Muscle layer of duodenum (tissue), 2 donors: ENCODE measurements at regions not wholly inside any gene's neighbourhood (a gene's known extent, or its start where the extent isn't known, plus 50 kb on each side); places are given as distances from the start of the nearest gene placed in this dataset.

Source experiments
- H3K27ac ChIP-seq: one replicate; pipeline ENCODE4 v1.7.0; 2013; ENCODE audit warnings: mild to moderate bottlenecking, low read length
- H3K27me3 ChIP-seq: one replicate; pipeline ENCODE4 v1.7.0; 2013; ENCODE audit warnings: low read depth, mild to moderate bottlenecking, control low read depth, low read length
- H3K36me3 ChIP-seq, 2 donors: one replicate each; pipeline ENCODE4 v1.7.0; 2013; ENCODE audit warnings: low read length in 2 of 2, control low read depth in 1 of 2, mild to moderate bottlenecking in 1 of 2; ENCODE audit not compliant: insufficient read depth in 2 of 2, control insufficient read depth in 1 of 2
- H3K4me1 ChIP-seq, 2 donors: one replicate each; pipeline ENCODE4 v1.7.0; 2013; ENCODE audit warnings: low read length in 2 of 2, mild to moderate bottlenecking in 2 of 2, control low read depth in 1 of 2, moderate library complexity in 1 of 2; ENCODE audit not compliant: insufficient read depth in 2 of 2, control insufficient read depth in 1 of 2
- H3K4me3 ChIP-seq, 2 donors: one replicate each; pipeline ENCODE4 v1.7.0; 2013; ENCODE audit warnings: low read length in 2 of 2, low read depth in 1 of 2, mild to moderate bottlenecking in 1 of 2
- H3K9me3 ChIP-seq, 2 donors: one replicate each; pipeline ENCODE4 v1.7.0; 2013; ENCODE audit warnings: low read length in 2 of 2, control low read depth in 1 of 2, mild to moderate bottlenecking in 1 of 2; ENCODE audit not compliant: control insufficient read depth in 1 of 2
- donor health status: healthy.

DNA sequence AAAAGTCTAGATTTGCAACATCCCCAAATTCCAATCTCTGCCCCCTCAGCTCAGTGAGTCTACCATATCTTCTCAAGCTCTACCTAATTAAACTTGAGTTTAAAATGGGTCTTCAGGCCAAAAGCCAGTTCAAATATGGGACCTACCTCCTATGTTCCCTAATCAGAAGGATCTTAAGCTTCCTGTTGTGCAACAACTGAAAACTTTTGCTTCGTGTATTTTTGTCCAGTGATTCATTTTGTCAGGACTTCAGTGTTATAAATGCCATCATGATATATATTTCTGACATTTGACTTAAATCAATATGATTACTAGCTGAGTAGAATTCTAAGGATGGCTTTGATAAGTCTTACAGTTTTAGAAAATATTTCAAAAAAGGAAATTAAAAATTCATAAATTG lies 622.6 kb upstream of the PTCHD4 start:
- no peak overlapping the region for H3K27ac ChIP-seq
- no peaks in the 10 kb centered on the region for H3K36me3 ChIP-seq
- no peaks in the 10 kb centered on the region for H3K27me3 ChIP-seq
- H3K4me3 ChIP-seq, result no peak overlapping the region
- H3K4me1 ChIP-seq, result no peaks in the 10 kb centered on the region
- no peaks in the 10 kb centered on the region for H3K9me3 ChIP-seq

DNA sequence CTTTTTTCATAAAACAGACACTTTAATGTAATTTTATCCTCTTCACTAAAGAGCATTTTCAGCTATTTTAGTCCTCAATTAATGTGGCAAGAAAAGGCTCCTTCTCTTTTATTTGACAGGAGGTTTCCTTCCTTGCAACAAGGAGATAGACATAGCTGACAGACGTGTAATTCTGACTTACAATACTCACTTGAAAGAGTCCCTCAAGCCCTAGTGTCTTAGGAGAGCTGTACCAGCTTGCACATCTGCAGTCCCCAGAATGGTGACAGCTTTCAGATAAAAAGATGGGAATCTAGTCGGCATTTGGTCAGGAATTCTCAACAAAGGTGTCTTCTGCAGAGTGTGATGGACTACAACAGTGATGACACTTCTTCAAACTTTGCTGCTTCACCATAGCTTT lies 603.7 kb upstream of the PTCHD4 start:
- Histone ChIP-seq H3K27ac (no peak overlapping the region), H3K4me3 (no peak overlapping the region), H3K4me1 (no peaks in the 10 kb centered on the region), H3K27me3 (no peaks in the 10 kb centered on the region), H3K9me3 (peaks cover 0 to 4% of the 10 kb centered on the region in 2 donors), H3K36me3 (no peaks in the 10 kb centered on the region)

DNA sequence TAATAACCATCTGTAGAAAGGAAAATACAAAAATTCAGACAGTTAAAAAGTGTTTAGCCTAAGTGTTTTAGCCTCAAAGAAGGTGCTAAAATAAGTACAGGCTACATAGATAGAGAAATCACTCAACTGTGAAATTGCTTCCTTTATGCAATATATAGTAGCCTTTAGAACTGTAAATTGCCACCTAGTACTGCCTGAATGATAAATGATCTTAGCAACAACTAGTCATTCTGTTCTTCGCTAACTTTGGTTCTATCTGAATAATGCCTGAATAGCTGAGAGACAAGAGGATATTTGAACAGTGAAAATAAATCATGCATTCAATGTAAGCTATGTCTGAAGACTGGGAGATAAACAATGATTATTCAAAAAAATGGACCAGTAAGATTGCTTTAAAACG lies 603.3 kb upstream of the PTCHD4 start:
- Histone ChIP-seq H3K4me1 (no peaks in the 10 kb centered on the region), H3K27me3 (no peaks in the 10 kb centered on the region), H3K4me3 (no peak overlapping the region), H3K27ac (no peak overlapping the region), H3K36me3 (no peaks in the 10 kb centered on the region), H3K9me3 (no peaks in the 10 kb centered on the region)

DNA sequence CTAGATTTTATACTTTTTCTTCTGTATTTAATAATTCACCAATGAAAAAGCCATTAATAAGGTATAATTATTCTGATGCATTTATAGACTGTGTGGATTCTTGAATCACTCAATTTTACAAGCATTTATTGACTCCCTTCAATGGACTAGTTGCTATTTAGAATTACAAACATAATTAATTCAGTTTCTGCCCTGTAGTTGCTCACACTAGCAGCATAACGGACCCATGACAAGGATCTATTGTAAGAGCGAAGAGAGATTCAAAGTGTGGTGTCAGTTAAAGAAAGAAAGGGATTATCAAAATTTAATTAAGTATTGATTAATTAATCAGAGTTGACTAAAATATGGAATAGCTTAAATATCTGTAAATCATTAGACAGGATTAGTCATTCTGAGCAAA lies 602.6 kb upstream of the PTCHD4 start:
- H3K27ac ChIP-seq, result no peak overlapping the region
- H3K4me1 ChIP-seq, result no peaks in the 10 kb centered on the region
- H3K36me3 ChIP-seq, result no peaks in the 10 kb centered on the region
- H3K4me3 ChIP-seq, result no peak overlapping the region
- H3K9me3 ChIP-seq, result no peaks in the 10 kb centered on the region
- no peaks in the 10 kb centered on the region for H3K27me3 ChIP-seq

DNA sequence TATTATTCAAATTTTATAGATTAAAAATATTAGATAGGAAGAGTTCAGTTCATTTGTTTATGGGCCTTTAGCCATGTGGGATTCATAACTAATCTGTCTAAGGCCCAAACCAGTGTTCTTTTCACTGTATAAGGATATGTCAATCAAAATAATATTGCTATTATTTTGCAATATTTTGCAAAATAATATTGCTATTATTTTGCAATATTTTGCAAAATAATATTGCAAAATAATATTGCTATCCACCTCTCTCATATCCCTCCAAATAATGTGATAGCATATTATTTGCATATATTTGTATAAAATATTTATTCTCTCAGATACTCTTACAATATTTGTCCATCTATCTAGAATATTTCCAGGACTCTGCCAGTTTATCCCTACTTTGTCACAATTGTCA lies 595.3 kb upstream of the PTCHD4 start:
- no peak overlapping the region for H3K4me3 ChIP-seq
- H3K27me3 ChIP-seq, result no peaks in the 10 kb centered on the region
- H3K4me1 ChIP-seq, result no peaks in the 10 kb centered on the region
- no peak overlapping the region for H3K27ac ChIP-seq
- no peaks in the 10 kb centered on the region for H3K36me3 ChIP-seq
- H3K9me3 ChIP-seq, result no peaks in the 10 kb centered on the region

DNA sequence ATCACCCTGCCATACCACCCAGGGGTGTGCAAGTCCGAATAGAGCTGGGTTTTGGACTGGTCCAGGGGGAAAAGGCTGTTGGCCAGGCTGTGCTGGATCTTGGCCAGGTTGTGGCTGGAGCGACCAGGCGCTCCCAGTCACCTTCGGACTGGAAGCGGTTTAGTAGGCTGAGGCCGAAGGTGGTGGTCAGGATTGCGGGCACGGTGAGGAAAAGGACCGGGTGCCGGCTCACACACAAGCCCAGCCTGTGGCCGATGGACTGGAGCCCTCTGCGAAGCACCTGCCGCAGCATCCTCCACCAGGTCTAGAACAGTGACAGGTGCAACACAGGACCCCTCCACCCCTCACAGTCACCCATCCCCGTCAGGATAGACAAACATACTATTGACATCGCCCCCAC lies 590.6 kb upstream of the PTCHD4 start:
- no peaks in the 10 kb centered on the region for H3K36me3 ChIP-seq
- no peaks in the 10 kb centered on the region for H3K4me1 ChIP-seq
- H3K4me3 ChIP-seq, result no peak overlapping the region
- H3K27me3 ChIP-seq, result no peaks in the 10 kb centered on the region
- H3K27ac ChIP-seq, result no peak overlapping the region
- peaks cover 0 to 2% of the 10 kb centered on the region in 2 donors for H3K9me3 ChIP-seq

DNA sequence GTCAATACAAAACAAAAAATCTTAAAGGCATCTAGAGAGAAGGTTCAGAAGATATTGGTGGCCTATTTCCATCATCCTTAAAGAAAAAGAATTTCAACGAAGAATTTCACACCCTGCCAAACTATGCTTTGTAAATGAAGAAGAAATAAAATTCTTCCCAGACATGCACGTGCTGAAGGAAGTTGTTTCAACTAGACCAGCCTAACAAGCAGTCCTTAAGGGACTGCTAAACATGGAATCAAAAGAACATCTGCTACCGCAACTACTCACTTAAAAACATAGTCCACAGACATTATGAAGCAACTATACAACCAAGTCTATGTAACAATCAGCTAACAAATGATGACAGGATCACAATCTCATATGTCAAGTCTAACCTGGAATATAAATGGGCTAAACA lies 584.9 kb upstream of the PTCHD4 start:
- Histone ChIP-seq H3K4me1 (no peaks in the 10 kb centered on the region), H3K9me3 (peaks cover 0 to 33% of the 10 kb centered on the region in 2 donors), H3K4me3 (no peak overlapping the region), H3K27me3 (no peaks in the 10 kb centered on the region), H3K27ac (no peak overlapping the region), H3K36me3 (no peaks in the 10 kb centered on the region)

DNA sequence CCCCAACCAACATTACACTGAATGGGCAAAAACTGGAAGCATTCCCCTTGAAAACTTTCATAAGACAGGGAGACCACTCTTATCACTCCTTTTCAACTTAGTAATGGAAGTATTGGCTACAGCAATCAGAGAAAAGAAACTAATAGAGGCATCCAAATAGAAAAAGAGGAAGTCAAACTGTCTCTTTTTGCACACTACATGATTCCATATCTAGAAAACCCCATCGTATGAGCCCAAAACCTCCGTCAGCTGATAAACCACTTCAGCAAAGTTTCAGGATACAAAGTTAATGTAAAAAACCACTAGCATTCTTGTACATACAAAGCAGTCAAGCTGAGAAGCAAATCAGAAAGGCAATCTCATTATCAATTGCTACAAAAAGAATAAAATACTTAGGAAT lies 580.4 kb upstream of the PTCHD4 start:
- Histone ChIP-seq H3K4me1 (no peaks in the 10 kb centered on the region), H3K9me3 (peaks cover 13 to 57% of the 10 kb centered on the region in 2 donors), H3K27me3 (no peaks in the 10 kb centered on the region), H3K27ac (no peak overlapping the region), H3K36me3 (no peaks in the 10 kb centered on the region), H3K4me3 (no peak overlapping the region)

DNA sequence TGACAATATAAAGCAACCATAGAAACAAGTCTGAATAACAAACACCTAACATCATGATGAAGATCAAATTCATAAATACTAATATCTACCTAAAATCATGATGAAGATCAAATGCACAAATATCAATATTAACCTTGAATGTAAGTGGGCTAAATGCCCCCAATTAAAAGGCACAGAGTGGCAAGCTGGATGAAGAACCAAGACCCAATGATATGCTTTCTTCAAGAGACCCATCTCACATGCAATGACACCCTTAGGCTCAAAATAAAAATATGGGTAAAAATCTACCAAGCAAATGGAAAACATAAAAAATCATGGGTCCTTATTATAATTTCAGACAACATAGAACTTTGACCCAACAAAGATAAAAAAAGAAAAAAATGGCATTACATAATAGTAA lies 578.5 kb upstream of the PTCHD4 start:
- H3K4me1 ChIP-seq, result no peaks in the 10 kb centered on the region
- no peak overlapping the region for H3K27ac ChIP-seq
- H3K4me3 ChIP-seq, result no peak overlapping the region
- peaks cover 13 to 44% of the 10 kb centered on the region in 2 donors for H3K9me3 ChIP-seq
- no peaks in the 10 kb centered on the region for H3K36me3 ChIP-seq
- no peaks in the 10 kb centered on the region for H3K27me3 ChIP-seq

DNA sequence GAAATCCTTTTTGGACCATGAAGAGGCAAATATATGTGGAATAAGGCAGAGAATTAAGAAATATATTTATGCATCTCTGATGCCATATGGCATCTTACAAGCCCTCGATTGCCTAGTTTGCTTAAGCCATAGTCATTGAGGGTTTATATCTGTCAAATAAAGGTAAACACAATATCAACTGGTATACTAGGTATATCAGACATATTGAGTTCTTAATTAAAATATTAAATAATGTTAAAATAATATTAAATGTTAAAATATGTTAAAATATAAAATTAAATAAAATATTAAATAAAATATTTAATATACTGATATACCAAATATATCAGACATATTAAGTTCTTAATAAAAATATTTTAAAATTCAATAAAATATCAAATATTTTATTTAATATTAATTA lies 567.4 kb upstream of the PTCHD4 start:
- no peaks in the 10 kb centered on the region for H3K4me1 ChIP-seq
- no peak overlapping the region for H3K27ac ChIP-seq
- H3K4me3 ChIP-seq, result no peak overlapping the region
- no peaks in the 10 kb centered on the region for H3K36me3 ChIP-seq
- H3K27me3 ChIP-seq, result no peaks in the 10 kb centered on the region
- no peaks in the 10 kb centered on the region for H3K9me3 ChIP-seq

DNA sequence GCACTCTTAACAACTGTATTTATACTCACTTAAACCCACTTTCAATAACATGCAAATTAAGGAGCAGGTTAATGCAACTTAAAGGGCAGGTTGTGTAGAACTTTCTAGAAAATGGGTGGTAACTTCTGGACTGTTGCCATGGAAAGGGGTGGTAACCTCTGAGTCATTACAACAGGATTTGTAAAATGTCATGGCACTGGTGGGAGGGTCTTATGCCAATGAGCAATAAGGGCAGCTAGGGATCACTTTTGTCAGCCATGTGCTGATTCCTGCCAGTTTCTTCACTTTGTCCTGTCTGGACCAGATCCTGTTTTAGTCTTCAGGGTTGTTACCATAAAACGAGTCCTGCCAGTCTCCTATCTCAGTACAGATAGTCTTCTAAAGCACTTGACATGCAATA lies 560.5 kb upstream of the PTCHD4 start:
- H3K36me3 ChIP-seq, result no peaks in the 10 kb centered on the region
- H3K4me1 ChIP-seq, result no peaks in the 10 kb centered on the region
- no peak overlapping the region for H3K4me3 ChIP-seq
- H3K9me3 ChIP-seq, result no peaks in the 10 kb centered on the region
- no peak overlapping the region for H3K27ac ChIP-seq
- no peaks in the 10 kb centered on the region for H3K27me3 ChIP-seq

DNA sequence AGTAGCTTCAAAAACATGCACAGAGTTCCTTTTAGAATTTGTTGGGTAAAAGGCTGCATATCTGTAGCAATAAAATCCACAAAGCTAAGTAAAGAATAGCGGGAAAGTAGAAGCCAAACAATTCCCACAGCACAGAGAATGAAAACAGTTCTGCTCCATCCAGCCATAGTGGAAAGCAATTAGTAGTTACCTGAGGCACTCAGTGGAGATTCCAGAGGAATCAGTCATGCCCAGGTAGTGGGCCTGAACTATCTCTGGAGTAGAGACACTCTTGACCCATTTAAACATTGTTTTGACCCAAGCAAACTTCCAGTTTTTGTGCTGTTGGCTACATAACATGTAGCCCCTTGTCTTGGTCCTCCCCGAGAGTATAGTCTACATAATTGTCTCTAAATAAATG lies 559.5 kb upstream of the PTCHD4 start:
- no peaks in the 10 kb centered on the region for H3K36me3 ChIP-seq

More for the DNA sequence above, 559.5 kb upstream of the PTCHD4 start:
- H3K27me3 ChIP-seq, result no peaks in the 10 kb centered on the region
- no peaks in the 10 kb centered on the region for H3K4me1 ChIP-seq
- no peaks in the 10 kb centered on the region for H3K9me3 ChIP-seq
- no peak overlapping the region for H3K4me3 ChIP-seq
- H3K27ac ChIP-seq, result no peak overlapping the region
